ENCODE measurements at regions not wholly inside any gene's neighbourhood (a gene's known extent, or its start where the extent isn't known, plus 50 kb on each side); places are given as distances from the start of the nearest gene placed in this dataset.

- DNase-seq (ENCODE audit: low read depth in 3 of 3), result no peak
These were observed 61.2 kb downstream of the KLF6 start for GRCh38 chr10:3723766-3724165.

DNA sequence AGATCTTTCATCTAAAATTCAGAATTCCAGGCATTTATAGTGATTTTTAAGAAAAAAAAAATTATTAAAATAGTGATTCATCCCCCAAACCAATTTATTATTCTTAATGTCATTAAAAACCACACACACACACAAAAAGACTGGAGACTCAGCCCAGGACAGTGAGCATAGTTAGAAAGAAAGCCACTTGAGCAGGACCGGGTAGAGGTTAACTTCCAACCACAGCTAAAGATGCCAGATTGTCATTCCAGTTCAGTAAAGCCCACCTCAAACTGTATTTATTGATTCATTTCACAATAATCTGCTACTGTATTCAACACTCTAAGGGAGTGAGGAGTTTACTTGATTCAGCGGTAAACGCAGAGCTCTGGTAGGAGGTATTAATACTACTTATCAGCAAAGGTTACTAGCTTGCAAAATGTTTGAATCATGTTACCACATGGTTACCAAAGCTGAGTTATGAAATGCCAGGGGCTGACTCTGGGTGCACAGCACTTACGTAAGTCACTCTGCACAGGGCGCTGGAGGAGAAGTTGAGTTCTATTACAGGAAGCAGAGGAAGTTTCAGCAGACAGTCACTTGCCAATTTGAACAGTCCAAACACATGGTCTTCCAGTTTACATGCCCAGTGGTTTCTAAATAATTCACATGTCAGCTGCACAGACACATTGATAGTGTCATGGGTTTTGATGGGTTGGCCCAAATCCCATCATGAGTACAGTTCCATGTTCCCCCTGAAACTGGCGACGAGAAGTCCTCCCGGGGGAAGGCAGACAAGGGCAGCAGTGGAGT, 64.6 kb downstream of the KLF6 start:
- no peak for DNase-seq (ENCODE audit: low read depth in 3 of 3)

GRCh38 chr10:3719024-3719843, 65.8 kb downstream of the KLF6 start:
- no peak for DNase-seq (ENCODE audit: low read depth in 3 of 3)

- no peak for DNase-seq (ENCODE audit: low read depth in 3 of 3)
These were observed 68.9 kb downstream of the KLF6 start for GRCh38 chr10:3716093-3716492.

- DNase-seq (ENCODE audit: low read depth in 3 of 3), result no peak
These were observed 70.0 kb downstream of the KLF6 start for GRCh38 chr10:3714967-3715366.

GRCh38 chr10:3714531-3714930, 70.5 kb downstream of the KLF6 start:
- DNase-seq (ENCODE audit: low read depth in 3 of 3), result no peak

DNA sequence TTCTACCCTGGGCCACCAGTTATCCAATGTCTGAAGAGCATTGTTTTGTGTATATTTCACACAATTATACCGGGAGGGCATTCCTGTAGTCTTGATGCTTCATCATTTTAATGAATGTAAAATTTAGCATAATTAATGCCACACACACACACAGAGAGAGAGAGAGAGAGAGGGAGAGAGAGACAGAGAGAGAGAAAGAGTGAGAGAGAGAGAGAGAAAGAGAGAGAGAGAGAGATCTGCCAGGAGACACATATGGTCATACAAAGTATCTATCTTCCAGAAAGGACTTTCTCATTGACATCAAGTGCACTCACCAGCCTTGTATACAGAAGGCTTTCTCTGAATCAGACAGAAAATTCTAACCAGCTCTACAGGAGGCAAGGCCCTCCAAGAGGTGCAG, 72.3 kb downstream of the KLF6 start:
- DNase-seq (ENCODE audit: low read depth in 3 of 3), result no peak

GRCh38 chr10:3711918-3712317, 73.1 kb downstream of the KLF6 start:
- no peak for DNase-seq (ENCODE audit: low read depth in 3 of 3)

GRCh38 chr10:3710764-3711163, 74.2 kb downstream of the KLF6 start:
- DNase-seq (ENCODE audit: low read depth in 3 of 3), result no peak

DNA sequence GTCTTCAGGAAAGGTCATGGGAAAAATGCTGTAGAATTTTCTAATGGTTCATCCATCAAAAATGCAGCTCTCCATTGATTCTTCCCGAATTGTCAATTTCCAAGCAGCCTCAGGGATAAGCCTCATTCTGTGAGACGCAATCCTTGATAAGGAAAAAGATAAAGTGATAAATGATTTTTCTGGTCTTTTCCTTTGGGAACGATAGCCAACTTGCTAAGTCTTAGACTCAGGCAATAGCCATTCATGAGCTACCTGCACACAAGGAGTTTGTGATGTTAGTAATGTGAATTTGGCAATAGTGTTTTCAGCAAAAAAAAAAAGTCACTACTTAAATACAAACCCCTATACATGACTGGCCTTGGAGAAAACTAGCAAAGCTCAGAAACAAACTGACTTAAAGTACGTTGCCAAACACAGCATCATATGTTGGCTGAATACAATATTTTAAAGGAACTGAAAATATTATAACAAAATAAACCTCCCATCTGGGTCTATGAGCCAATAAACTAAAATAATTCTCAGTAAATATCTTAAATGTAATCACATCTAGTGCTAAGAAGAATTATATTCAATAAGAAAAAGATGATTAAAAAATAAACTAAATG, 75.5 kb downstream of the KLF6 start:
- no peak for DNase-seq (ENCODE audit: low read depth in 3 of 3)

GRCh38 chr10:3708852-3709251, 76.2 kb downstream of the KLF6 start:
- no peak for DNase-seq (ENCODE audit: low read depth in 3 of 3)

DNA sequence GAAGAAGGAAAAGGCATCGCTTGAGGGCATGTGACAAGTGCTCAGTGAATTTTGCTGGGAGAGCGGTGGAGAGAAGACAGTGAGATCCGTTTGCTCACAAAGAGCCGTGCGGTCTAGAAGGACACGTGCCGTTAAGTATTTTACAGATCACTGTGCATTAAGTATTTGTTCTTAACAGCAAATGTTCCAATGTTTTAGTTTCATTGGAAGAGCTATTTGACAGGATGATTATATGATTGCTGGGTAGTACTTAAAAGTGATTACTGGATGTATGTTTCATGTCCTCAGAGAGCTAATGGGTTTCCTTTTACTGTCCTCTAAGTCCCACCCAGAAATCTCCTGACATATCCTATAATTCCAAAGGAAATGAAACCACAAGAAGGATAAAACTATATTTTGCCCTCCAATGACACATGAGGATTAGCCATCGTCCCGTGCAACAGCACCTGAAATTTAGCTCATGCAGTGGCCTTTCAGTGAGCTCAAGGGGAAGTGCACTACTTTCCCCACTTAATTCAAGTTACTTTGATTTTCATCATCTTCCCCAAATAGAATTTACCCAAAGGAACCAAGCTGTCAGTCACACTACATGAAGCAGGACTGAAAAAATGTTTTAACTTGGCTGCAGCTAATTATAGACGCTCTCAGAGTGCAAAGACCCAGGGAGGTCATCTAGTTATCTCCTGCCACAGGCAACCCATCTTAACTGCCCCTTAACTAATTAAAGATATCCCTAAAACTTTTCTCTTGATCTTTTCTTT, 80.3 kb downstream of the KLF6 start:
- DNase-seq (ENCODE audit: low read depth in 3 of 3), result no peak

DNA sequence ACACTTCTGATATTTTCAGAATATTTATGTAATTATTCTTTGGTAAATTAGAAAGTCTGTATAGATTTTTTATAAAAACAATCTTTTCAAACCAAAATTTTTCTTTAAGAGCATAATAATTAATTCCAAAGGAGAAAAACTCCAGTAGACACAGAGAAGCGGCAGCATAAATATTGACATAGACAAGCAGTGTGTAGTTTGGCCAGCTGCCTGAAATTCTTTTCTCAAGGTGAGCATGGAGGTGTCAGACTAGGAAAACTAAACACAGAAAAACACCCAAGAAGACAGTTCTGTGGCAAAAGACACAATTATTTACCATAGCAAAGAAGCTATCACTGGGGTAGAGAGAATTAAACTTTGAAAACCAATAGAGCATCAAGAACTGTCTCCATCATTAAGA, 82.4 kb downstream of the KLF6 start:
- DNase-seq (ENCODE audit: low read depth in 3 of 3), result no peak

DNA sequence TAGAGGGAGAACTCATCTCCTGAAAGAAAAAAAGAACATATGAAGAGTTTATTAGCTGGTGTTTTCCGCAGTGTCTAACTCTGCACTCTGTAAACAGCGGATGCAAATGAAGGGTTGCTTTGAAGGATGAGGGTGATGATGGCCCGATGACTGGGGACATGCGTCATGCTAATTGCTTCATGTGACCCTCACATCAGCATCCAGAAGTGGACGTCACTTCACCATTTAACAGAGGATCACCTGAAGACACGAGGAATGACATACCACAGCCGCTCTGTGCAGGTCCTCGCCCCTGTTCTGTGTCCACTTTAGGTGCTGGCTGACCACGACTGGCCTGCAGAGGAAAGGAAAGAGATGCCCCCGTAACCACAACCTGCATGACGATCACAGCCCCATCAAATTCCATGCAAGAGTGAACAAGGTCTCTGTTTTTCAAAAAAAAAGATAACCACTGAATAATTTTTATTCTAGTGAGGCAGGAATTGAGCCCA, 82.9 kb downstream of the KLF6 start:
- DNase-seq (ENCODE audit: low read depth in 3 of 3), result no peak

- no peak for DNase-seq (ENCODE audit: low read depth in 3 of 3)
These were observed 83.5 kb downstream of the KLF6 start for GRCh38 chr10:3701491-3701890.

DNA sequence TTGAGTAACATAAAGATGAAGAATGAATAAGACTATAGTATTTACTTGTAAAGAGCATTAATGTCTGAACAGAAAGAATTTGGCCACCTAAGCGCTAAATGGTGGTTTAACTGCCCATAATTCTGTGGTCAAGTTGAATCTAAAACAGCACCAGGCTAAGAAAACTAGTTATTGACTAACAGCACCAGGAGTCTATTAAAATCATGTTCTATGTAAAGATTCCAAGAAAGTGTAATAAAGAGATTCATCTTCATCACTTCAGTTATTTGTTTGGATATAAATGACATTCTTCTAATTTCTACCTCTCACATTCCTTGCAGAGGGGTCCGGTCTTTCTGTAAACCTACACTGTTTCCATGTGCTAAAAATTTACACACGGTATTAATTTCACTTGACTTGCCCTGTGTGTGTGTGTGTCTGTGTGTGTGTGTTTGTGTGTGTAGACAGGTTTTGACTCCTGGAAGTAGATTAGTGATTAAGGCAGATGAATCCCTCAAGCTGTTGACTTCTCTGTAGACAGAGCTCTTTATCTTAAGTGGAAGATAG, 84.4 kb downstream of the KLF6 start:
- no peak for DNase-seq (ENCODE audit: low read depth in 3 of 3)

GRCh38 chr10:3699916-3700315, 85.1 kb downstream of the KLF6 start:
- no peak for DNase-seq (ENCODE audit: low read depth in 3 of 3)

DNA sequence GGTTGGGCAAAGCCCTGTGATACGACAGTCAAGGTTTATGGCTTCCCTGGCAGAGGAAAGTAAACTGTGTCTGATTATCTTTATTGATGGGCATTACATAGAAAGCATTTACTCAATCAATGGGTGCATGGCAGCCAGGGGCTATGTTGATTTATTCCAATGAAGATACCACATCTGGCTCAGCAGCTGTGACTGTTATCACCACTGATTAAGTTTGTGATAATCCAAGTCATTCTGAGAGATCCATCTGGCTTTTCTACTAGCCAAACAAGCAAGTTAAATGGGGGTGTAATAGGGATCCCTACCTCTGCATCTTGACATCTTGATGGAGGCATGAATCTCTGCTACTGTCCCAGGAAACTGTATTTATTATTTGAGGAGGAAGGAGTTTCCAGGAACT, 86.7 kb downstream of the KLF6 start:
- DNase-seq (ENCODE audit: low read depth in 3 of 3), result no peak

GRCh38 chr10:3693698-3694080, 91.3 kb downstream of the KLF6 start:
- DNase-seq (ENCODE audit: low read depth in 3 of 3), result no peak

- DNase-seq (ENCODE audit: low read depth in 3 of 3), result no peak
These were observed 91.8 kb downstream of the KLF6 start for GRCh38 chr10:3693022-3693697.

DNA sequence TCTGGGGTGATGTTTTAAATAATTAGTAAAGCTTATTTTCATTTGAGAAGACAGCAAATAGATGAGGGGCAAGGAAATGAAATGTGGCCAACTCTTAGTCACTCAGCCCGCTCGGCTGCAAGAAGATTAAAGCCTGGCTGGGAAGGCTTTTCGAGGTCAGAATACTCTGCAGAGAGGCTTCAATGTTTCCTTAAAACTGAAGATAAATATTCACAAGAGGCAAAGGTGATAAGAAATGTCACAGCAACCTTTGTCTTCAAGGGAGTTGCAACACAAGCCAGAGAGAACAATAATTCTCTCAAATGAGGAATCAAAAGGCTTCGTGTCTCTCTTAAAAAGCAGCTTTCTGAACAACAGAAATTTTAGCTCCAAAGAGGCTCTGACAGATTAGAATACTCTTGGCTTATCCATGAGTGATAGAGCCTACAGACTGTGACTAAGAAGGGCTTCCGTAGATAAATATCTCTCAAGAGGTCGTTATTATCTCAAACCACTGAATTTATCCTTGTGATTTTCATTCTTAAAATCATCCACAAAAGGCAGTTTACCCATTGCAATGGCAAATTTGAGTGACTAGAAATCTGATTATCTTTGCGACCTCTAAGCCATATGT, 92.5 kb downstream of the KLF6 start:
- no peak for DNase-seq (ENCODE audit: low read depth in 3 of 3)

Measured in stimulated activated CD4-positive, alpha-beta T cell treated with anti-CD3 and anti-CD28 coated beads, TNF-alpha, amount 100 ng/mL, for 48 hours (primary cell).